Thyroid gland (tissue), 4 donors: ENCODE measurements at regions not wholly inside any gene's neighbourhood (a gene's known extent, or its start where the extent isn't known, plus 50 kb on each side); places are given as distances from the start of the nearest gene placed in this dataset.

Source experiments
- POLR2A ChIP-seq, 2 donors: fragments of 450-650 bp; IDR thresholded peaks; one replicate each; pipeline ENCODE4 v1.6.1; 2017; ENCODE audit warnings: antibody characterized with exemption in 2 of 2, mild to moderate bottlenecking in 2 of 2, moderate library complexity in 1 of 2
- TF ChIP-seq, protein P1 (sequence below), 6 experiments: fragments of 200-600 bp in 3 of 6; fragments of 450-650 bp in 3 of 6; sonication (generic) in 3 of 6; IDR thresholded peaks; one replicate each; pipeline ENCODE4 v1.5.1; 2016 to 2019; ENCODE audit warnings: antibody characterized with exemption in 6 of 6, mild to moderate bottlenecking in 2 of 6, inconsistent platforms in 1 of 6, moderate library complexity in 1 of 6

DNA sequence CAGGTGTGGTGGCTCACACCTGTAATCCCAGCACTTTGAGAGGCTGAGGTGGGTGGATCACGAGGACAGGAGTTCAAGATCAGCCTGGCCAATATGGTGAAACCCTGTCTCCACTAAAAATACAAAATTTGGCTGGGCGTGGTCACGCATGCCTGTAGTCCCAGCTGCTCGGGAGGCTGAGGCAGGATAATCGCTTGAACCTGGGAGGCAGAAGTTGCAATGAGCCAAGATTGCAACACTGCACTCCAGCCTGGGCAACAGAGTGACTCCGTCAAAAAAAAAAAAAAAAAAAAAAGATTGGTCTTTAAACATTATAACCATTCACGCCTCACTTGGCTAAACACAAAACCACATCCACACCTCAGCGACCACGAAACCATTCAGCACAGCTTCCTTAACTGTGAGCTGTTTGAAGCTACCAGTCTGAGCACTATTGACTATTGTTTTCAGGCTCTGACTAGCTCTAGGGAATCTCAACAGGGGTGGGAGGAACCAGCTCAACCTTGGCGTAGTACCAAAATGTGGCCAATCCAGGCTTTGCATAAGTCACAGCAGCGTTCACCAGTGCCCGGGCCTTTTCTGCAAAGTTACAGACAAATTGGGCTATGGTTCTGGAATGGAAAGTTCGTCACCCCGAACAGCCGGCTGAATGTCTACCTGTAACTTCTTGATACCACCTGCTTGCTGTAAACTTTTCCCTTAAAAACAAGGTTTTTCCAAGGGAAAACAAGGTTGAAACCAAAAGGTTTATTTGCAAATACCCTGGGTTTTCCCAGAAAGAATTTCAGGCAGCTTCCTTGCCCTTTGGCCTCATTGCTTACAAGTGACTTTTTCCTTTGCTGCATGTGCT is 73.6 kb upstream of the DHX15 start:
- TF ChIP-seq, protein P1, sequence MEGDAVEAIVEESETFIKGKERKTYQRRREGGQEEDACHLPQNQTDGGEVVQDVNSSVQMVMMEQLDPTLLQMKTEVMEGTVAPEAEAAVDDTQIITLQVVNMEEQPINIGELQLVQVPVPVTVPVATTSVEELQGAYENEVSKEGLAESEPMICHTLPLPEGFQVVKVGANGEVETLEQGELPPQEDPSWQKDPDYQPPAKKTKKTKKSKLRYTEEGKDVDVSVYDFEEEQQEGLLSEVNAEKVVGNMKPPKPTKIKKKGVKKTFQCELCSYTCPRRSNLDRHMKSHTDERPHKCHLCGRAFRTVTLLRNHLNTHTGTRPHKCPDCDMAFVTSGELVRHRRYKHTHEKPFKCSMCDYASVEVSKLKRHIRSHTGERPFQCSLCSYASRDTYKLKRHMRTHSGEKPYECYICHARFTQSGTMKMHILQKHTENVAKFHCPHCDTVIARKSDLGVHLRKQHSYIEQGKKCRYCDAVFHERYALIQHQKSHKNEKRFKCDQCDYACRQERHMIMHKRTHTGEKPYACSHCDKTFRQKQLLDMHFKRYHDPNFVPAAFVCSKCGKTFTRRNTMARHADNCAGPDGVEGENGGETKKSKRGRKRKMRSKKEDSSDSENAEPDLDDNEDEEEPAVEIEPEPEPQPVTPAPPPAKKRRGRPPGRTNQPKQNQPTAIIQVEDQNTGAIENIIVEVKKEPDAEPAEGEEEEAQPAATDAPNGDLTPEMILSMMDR (IDR thresholded peaks at IDR 0.05), result no peak
- no peak for TF ChIP-seq POLR2A (IDR thresholded peaks at IDR 0.05)
